K562 (cell line): ENCODE measurements at regions not wholly inside any gene's neighbourhood (a gene's known extent, or its start where the extent isn't known, plus 50 kb on each side); places are given as distances from the start of the nearest gene placed in this dataset.

ENCODE experiments used
- ATAC-seq: fragments of 200-7000 bp; cut with Tn5 transposase; 3 replicates; pipeline ENCODE4 v1.9.1; 2020; ENCODE audit warnings: moderate library complexity
- BruUV-seq: library from RNA; stranded (reverse); fragments of 400-500 nt; replicated peaks from 2 replicates; lab custom pipeline; 2021; lab: Mats Ljungman, UMichigan
- CTCF ChIA-PET: fragments of 300-600 bp; formaldehyde crosslinking; extraction: SDS; loops from one replicate; lab custom pipeline; 2021; ENCODE audit warnings: low intra/inter-chr PET ratio; lab: Yijun Ruan, JAX
- POLR2A ChIA-PET: fragments of 300-600, 350-650 bp; sonication (Branson Sonifier 250); formaldehyde crosslinking; extraction: SDS; loops from one replicate; lab custom pipeline; 2021; ENCODE audit warnings: antibody characterized with exemption, inconsistent platforms; lab: Yijun Ruan, JAX
- DNase-seq, 4 experiments: peaks; one replicate each; pipeline versions ENCODE4 v3.0.0 to v3.0.0-alpha.2; 2011 to 2018; ENCODE audit warnings: low spot score in 3 of 4, mixed read lengths in 3 of 4; ENCODE audit errors: extremely low read depth in 1 of 4
- FAIRE-seq: peaks from 2 replicates; lab custom pipeline; 2011; peaks lifted over from hg19 to GRCh38; lab: Jason Lieb, UNC
- H2AFZ ChIP-seq: 2 replicates; pipeline ENCODE4 v1.6.0; 2011; ENCODE audit warnings: low read depth, low read length, control low read depth, inconsistent platforms
- H3K27ac ChIP-seq: fragments of 200-600 bp; 3 replicates; pipeline ENCODE4 v1.8.0; 2011; ENCODE audit warnings: low read depth, mild to moderate bottlenecking, control low read depth, inconsistent platforms, low read length, moderate library complexity, mixed read lengths; ENCODE audit errors: extremely low read depth
- H3K27me3 ChIP-seq, 2 experiments: fragments of 300-600 bp in 1 of 2; 2 replicates in 1 of 2; 3 replicates in 1 of 2; pipeline versions ENCODE4 v1.6.0 to v1.8.0; 2011; ENCODE audit warnings: inconsistent platforms in 2 of 2, low read length in 2 of 2, mild to moderate bottlenecking in 1 of 2, mixed read lengths in 1 of 2, moderate library complexity in 1 of 2; ENCODE audit not compliant: control insufficient read depth in 2 of 2, insufficient read depth in 2 of 2
- H3K36me3 ChIP-seq: fragments of 300-600 bp; 3 replicates; pipeline ENCODE4 v1.8.0; 2011; ENCODE audit warnings: mild to moderate bottlenecking, low read length, inconsistent platforms; ENCODE audit not compliant: control insufficient read depth, insufficient read depth
- H3K4me1 ChIP-seq, 2 experiments: fragments of 200-600 bp in 1 of 2; replicated peaks in 1 of 2; 2 replicates in 1 of 2; 3 replicates in 1 of 2; pipeline versions ENCODE4 v1.5.1 to v1.8.0; 2011; ENCODE audit warnings: inconsistent platforms in 2 of 2, low read length in 2 of 2, mild to moderate bottlenecking in 1 of 2, mixed read lengths in 1 of 2, moderate library complexity in 1 of 2; ENCODE audit not compliant: control insufficient read depth in 2 of 2, insufficient read depth in 2 of 2
- H3K4me2 ChIP-seq: 2 replicates; pipeline ENCODE4 v1.6.1; 2011; ENCODE audit warnings: low read length, control low read depth, inconsistent platforms, mixed read lengths; ENCODE audit not compliant: insufficient read depth
- H3K4me3 ChIP-seq: fragments of 200-600 bp; sonication (generic), shearing (Covaris generic); 2 replicates; pipeline ENCODE4 v1.5.1; 2016; ENCODE audit warnings: control low read depth, inconsistent platforms
- H3K79me2 ChIP-seq: fragments of 200-600 bp; 3 replicates; pipeline ENCODE4 v1.8.0; 2011; ENCODE audit warnings: low read length, inconsistent platforms; ENCODE audit not compliant: control insufficient read depth, insufficient read depth
- H3K9ac ChIP-seq, 2 experiments: 2 replicates each; pipeline versions ENCODE4 v1.6.0 to v1.6.1; 2011; ENCODE audit warnings: low read depth in 2 of 2, low read length in 2 of 2, control low read depth in 1 of 2, inconsistent platforms in 1 of 2, mild to moderate bottlenecking in 1 of 2, mixed read lengths in 1 of 2; ENCODE audit not compliant: insufficient read depth in 1 of 2
- H3K9me1 ChIP-seq: one replicate; pipeline ENCODE4 v1.6.0; 2011; ENCODE audit warnings: inconsistent platforms, mild to moderate bottlenecking, low read length, moderate library complexity; ENCODE audit not compliant: control insufficient read depth, insufficient read depth
- H3K9me3 ChIP-seq: replicated peaks from 2 replicates; pipeline ENCODE4 v1.5.1; 2011; ENCODE audit warnings: low read depth, low read length, inconsistent platforms; ENCODE audit not compliant: control insufficient read depth, insufficient read depth
- H4K20me1 ChIP-seq: replicated peaks from 2 replicates; pipeline ENCODE4 v1.6.1; 2011; ENCODE audit warnings: low read length, inconsistent platforms, mixed read lengths; ENCODE audit not compliant: control insufficient read depth, insufficient read depth
- ARID1B ChIP-seq: fragments of 450-650 bp; IDR thresholded peaks from 2 replicates; pipeline ENCODE4 v1.6.1; 2016; ENCODE audit warnings: antibody characterized with exemption, mild to moderate bottlenecking, inconsistent platforms
- CBFA2T3 ChIP-seq: fragments of 450-650 bp; IDR thresholded peaks from 2 replicates; pipeline ENCODE4 v1.6.1; 2017
- CEBPG ChIP-seq, 3 experiments: fragments of 200-800 bp in 1 of 3; sonication (Bioruptor generic) in 1 of 3; sonication (generic) in 1 of 3; formaldehyde crosslinking in 1 of 3; IDR thresholded peaks in 2 of 3; conservative IDR thresholded peaks in 1 of 3; 2 replicates each; pipeline versions ENCODE4 v1.6.1 to v1.8.0; 2016 to 2022; ENCODE audit warnings: missing compliant biosample characterization in 2 of 3, missing genetic modification characterization in 2 of 3, mild to moderate bottlenecking in 1 of 3, missing genetic modification reagents in 1 of 3
- CREB5 ChIP-seq: fragments of 250-450 bp; sonication (Bioruptor Pico); IDR thresholded peaks from 2 replicates; pipeline ENCODE4 v1.5.0; 2020; ENCODE audit warnings: mild to moderate bottlenecking
- FOXO4 ChIP-seq: fragments of 450-650 bp; formaldehyde crosslinking; IDR thresholded peaks from 2 replicates; pipeline ENCODE4 v1.4.0; 2020; ENCODE audit warnings: mild to moderate bottlenecking, moderate library complexity
- MAFK ChIP-seq: IDR thresholded peaks from 2 replicates; pipeline ENCODE4 v1.6.1; 2011; ENCODE audit warnings: low read length, improper control_type of control experiment
- PCBP2 ChIP-seq: fragments of 200-400 bp; formaldehyde crosslinking; IDR thresholded peaks from 2 replicates; pipeline ENCODE4 v1.6.1; 2018; ENCODE audit warnings: low read length, low read depth, mild to moderate bottlenecking, moderate library complexity; ENCODE audit not compliant: poor library complexity, severe bottlenecking
- PTBP1 ChIP-seq: fragments of 200-400 bp; formaldehyde crosslinking; IDR thresholded peaks from 2 replicates; pipeline ENCODE4 v1.6.1; 2017; ENCODE audit warnings: low read depth, low read length
- RBM17 ChIP-seq: fragments of 200-400 bp; formaldehyde crosslinking; IDR thresholded peaks from 2 replicates; pipeline ENCODE4 v1.6.1; 2017; ENCODE audit warnings: low read depth, mild to moderate bottlenecking, low read length, borderline replicate concordance
- SMARCA4 ChIP-seq: fragments of 450-650 bp; IDR thresholded peaks from 2 replicates; pipeline ENCODE4 v1.6.1; 2016
- THRAP3 ChIP-seq: fragments of 450-650 bp; IDR thresholded peaks from 2 replicates; pipeline ENCODE4 v1.6.1; 2016; ENCODE audit warnings: mild to moderate bottlenecking, inconsistent platforms, borderline replicate concordance
- ZKSCAN1 ChIP-seq: fragments of 150-350 bp; IDR thresholded peaks from 2 replicates; pipeline ENCODE4 v1.6.1; 2016; ENCODE audit warnings: low read depth, low read length
- ZNF146 ChIP-seq: IDR thresholded peaks from one replicate; pipeline ENCODE4 v1.6.1; 2018; ENCODE audit warnings: missing compliant biosample characterization; ENCODE audit not compliant: unreplicated experiment
- ZNF408 ChIP-seq: fragments of 250-450 bp; sonication (Bioruptor Pico); IDR thresholded peaks from 2 replicates; pipeline ENCODE4 v1.4.0; 2020; ENCODE audit warnings: low read depth, mild to moderate bottlenecking, moderate library complexity
- WGBS: fragments of 100-300 bp; shearing (Covaris generic); methylation state at CpG from one replicate; pipeline ENCODE4 v1.1.6; 2016; ENCODE audit warnings: low coverage, mixed read lengths; ENCODE audit not compliant: insufficient coverage; ENCODE audit errors: missing lambda C conversion rate; 5-methylcytosine and 5-hydroxymethylcytosine counted together
- in situ Hi-C: fragments of 300-500 bp; cut with MboI; formaldehyde crosslinking; loops from 4 replicates; pipeline ENCODE4 v1.15.0; 2018; ENCODE audit warnings: inconsistent platforms, mixed read lengths
- intact Hi-C: fragments of 100-400 bp; cut with micrococcal nuclease; formaldehyde crosslinking; loops from 2 replicates; pipeline ENCODE4 v1.14.2; 2022
- TF ChIP-seq, protein P1 (sequence below): fragments of 150-350 bp; IDR thresholded peaks from 2 replicates; pipeline ENCODE4 v1.6.1; 2014; ENCODE audit warnings: low read depth, mild to moderate bottlenecking, low read length, borderline replicate concordance

- H3K27me3 ChIP-seq: peaks cover 8 to 30% of the 10 kb centered on the region in 2 experiments; a peak in 4 of 5 replicates
- POLR2A ChIA-PET: interaction anchor here (0.6 kb wide), 1 partner anchor 31 kb away, joined by 3 read pairs; no protein-coding TSS in a partner anchor
- no peak for TF ChIP-seq PCBP2
- TF ChIP-seq ZKSCAN1: no peak
- no peak for TF ChIP-seq PTBP1
- TF ChIP-seq CBFA2T3: peak; percentile 35; the same call in 1 of the 2 replicates
- no peak for TF ChIP-seq THRAP3
- no peak for TF ChIP-seq CREB5 (CRISPR knock-in tag)
- no peak for TF ChIP-seq FOXO4 (CRISPR knock-in tag)
- no peak for TF ChIP-seq ZNF146 (CRISPR knock-in tag)
- no peak for TF ChIP-seq CEBPG (CRISPR knock-in tag; IDR thresholded peaks at IDR 0.05)
- TF ChIP-seq CEBPG (tag; conservative IDR thresholded peaks at IDR 0.05 in 1 of 2, IDR thresholded peaks at IDR 0.05 in 1 of 2): no peak
- peak; percentile 79 for TF ChIP-seq MAFK
- no peak for TF ChIP-seq ZNF408
- TF ChIP-seq RBM17: no peak
- TF ChIP-seq SMARCA4: 0 out of 2 replicates have a peak, but pooled peaks have one; percentile 19
- TF ChIP-seq, protein P1, sequence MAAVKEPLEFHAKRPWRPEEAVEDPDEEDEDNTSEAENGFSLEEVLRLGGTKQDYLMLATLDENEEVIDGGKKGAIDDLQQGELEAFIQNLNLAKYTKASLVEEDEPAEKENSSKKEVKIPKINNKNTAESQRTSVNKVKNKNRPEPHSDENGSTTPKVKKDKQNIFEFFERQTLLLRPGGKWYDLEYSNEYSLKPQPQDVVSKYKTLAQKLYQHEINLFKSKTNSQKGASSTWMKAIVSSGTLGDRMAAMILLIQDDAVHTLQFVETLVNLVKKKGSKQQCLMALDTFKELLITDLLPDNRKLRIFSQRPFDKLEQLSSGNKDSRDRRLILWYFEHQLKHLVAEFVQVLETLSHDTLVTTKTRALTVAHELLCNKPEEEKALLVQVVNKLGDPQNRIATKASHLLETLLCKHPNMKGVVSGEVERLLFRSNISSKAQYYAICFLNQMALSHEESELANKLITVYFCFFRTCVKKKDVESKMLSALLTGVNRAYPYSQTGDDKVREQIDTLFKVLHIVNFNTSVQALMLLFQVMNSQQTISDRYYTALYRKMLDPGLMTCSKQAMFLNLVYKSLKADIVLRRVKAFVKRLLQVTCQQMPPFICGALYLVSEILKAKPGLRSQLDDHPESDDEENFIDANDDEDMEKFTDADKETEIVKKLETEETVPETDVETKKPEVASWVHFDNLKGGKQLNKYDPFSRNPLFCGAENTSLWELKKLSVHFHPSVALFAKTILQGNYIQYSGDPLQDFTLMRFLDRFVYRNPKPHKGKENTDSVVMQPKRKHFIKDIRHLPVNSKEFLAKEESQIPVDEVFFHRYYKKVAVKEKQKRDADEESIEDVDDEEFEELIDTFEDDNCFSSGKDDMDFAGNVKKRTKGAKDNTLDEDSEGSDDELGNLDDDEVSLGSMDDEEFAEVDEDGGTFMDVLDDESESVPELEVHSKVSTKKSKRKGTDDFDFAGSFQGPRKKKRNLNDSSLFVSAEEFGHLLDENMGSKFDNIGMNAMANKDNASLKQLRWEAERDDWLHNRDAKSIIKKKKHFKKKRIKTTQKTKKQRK: no peak
- TF ChIP-seq ARID1B: 0 out of 2 replicates have a peak, but pooled peaks have one; percentile 16
Observed at GRCh38 chr17:33968350-33969044, 286.6 kb upstream of the CCL2 start.

More at GRCh38 chr17:33968350-33969044, 286.6 kb upstream of the CCL2 start:
- CTCF ChIA-PET: no interaction called here
- Histone ChIP-seq H2AFZ (no peak overlapping the region; the same call in 1 of the 2 replicates), H4K20me1 (no peaks in the 10 kb centered on the region), H3K27ac (no peak overlapping the region), H3K36me3 (no peaks in the 10 kb centered on the region), H3K4me1 (peaks cover 4 to 16% of the 10 kb centered on the region in 2 experiments; a peak in 3 of 5 replicates), H3K9me3 (no peaks in the 10 kb centered on the region), H3K4me3 (no peak overlapping the region), H3K79me2 (no peaks in the 10 kb centered on the region), H3K9me1 (no peaks in the 10 kb centered on the region), H3K9ac (no peak overlapping the region), H3K4me2 (peak overlapping the region; percentile 13; the same call in 1 of the 2 replicates)
- peak; percentile 39 for ATAC-seq
- WGBS: 23% methylated on average over 9 of the region's 9 CpGs
- FAIRE-seq: no peak
- intact Hi-C loops (no loop called here), in situ Hi-C loops (no loop called here)
- BruUV-seq: no TSS peak
- DNase-seq: peak; percentile 38 to 43 (median 40)
